ENCODE measurements at regions not wholly inside any gene's neighbourhood (a gene's known extent, or its start where the extent isn't known, plus 50 kb on each side); places are given as distances from the start of the nearest gene placed in this dataset.

DNA sequence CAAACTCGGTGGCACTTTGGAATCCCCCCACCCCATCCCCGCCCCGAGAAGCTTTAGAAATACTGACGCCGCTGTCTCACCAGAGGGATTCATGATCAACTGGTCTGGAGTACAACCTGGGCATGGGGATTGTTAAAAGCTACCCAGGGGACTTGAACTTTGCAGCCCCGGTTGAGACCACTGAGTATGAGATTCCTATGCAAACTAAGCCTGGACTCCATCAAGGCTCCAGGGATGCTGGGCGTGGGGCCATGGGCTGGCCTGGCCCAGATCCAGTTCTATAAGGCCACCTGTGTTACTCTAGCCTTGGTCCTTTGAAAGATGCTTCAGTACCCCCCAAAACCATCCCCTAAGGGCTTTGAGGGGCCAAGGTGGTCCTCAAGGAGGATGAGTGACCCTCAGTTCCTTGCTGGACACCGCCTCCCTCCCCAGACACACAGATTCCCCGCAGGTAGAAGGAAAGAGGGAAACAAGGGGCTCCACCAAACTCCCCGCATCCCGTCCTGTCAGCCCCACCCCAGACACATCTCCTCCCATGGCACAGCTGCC is 68.5 kb downstream of the MRPL36 start:
- TF ChIP-seq, protein P1, sequence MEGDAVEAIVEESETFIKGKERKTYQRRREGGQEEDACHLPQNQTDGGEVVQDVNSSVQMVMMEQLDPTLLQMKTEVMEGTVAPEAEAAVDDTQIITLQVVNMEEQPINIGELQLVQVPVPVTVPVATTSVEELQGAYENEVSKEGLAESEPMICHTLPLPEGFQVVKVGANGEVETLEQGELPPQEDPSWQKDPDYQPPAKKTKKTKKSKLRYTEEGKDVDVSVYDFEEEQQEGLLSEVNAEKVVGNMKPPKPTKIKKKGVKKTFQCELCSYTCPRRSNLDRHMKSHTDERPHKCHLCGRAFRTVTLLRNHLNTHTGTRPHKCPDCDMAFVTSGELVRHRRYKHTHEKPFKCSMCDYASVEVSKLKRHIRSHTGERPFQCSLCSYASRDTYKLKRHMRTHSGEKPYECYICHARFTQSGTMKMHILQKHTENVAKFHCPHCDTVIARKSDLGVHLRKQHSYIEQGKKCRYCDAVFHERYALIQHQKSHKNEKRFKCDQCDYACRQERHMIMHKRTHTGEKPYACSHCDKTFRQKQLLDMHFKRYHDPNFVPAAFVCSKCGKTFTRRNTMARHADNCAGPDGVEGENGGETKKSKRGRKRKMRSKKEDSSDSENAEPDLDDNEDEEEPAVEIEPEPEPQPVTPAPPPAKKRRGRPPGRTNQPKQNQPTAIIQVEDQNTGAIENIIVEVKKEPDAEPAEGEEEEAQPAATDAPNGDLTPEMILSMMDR (IDR thresholded peaks at IDR 0.05; ENCODE audit: borderline replicate concordance, control extremely low read depth, extremely low read depth, insufficient read depth, missing control alignments): no peak
- in situ Hi-C loops (cut with MboI; ENCODE audit: low sequenced_read_pairs, unreplicated experiment): loop anchor here (25.0 kb wide), 1 partner anchor 281 kb away; no protein-coding TSS in a partner anchor
- no peak for DNase-seq (ENCODE audit: low spot score)

DNA sequence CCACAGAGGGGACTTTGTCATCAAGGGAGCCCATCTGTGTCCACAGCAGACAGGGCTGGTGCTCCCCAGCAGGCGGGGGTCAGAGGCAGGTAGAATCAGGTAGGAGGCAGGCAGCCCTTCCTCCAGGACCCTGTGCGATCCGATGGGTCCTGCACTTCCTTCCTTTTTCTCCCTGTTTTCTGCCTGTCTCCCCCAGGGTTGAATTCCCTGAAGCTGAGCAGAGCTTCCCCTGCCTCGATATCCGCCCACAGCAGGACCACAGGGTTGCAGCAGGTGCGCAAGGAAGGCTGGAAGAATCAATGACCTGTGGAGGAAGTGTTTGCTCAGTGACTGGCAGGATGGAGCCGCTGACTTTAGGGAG is 69.2 kb downstream of the MRPL36 start:
- DNase-seq (ENCODE audit: low spot score): no peak
- in situ Hi-C loops (cut with MboI; ENCODE audit: low sequenced_read_pairs, unreplicated experiment): loop anchor here (25.0 kb wide), 1 partner anchor 282 kb away; no protein-coding TSS in a partner anchor
- TF ChIP-seq, protein P1 (IDR thresholded peaks at IDR 0.05; ENCODE audit: borderline replicate concordance, control extremely low read depth, extremely low read depth, insufficient read depth, missing control alignments): no peak

DNA sequence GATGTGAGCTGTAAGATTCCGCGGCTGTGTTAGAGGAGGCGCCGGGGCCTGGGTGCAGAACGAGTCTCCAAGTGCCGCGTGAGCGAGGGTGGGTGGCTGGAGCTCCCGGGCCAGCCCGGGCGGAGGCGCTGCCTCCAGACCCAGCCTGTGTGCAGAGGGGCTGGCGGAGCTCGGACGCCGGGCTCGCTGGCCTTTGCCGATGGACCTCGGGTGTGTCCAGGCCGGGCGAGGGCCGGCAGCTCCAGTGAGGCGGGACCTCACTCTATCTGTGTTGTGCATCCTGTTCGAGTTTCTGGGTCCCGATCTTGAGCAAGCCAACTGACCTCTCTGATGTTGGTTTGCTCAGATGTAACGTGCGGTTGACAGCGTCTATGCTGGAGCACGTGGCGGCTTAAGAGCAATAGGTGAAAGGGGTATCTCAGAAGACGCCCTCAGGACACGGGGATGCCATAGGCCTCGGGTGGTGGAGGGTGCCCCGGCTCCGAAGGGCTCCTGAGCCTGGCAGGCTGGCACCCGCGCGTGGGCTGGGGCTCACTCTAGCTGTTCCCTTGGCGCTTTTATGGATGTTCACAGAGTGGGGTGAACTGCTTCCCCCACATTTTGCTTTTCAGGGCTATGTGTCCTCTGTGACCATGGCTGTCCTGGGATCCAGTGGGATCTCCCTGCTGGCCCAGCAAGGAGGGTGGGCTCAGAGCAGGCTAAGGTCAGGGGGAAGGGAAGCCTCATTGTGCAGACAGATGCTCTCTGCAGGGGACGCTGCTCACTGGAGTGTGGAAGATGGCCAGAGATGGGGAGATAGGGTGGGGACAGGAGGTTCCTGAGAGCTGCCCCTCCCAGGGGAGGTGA is 69.8 kb downstream of the MRPL36 start:
- DNase-seq (ENCODE audit: low spot score): no peak
- in situ Hi-C loops (cut with MboI; ENCODE audit: low sequenced_read_pairs, unreplicated experiment): loop anchor here (25.0 kb wide), 1 partner anchor 282 kb away; no protein-coding TSS in a partner anchor
- TF ChIP-seq, protein P1 (IDR thresholded peaks at IDR 0.05; ENCODE audit: borderline replicate concordance, control extremely low read depth, extremely low read depth, insufficient read depth, missing control alignments): no peak

DNA sequence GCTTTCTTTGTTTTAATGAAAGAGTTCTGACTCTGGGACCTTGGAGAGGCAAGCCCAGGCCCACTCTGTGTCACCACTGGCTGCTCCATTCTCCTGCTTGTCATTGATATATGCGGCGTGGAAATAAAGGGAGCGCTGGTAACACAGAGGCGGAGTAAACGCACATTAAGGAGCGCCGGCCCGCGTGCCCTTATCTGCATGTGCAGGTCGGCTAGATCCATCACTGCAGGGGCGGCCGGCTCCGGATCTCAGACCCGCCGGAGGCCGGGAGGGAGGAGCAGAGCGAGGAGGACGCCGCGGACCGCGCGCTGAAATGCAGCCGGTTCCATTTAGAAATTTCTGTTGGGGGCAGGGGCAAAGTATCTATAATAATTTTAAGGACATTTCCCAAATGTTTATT is 70.8 kb downstream of the MRPL36 start:
- in situ Hi-C loops (cut with MboI; ENCODE audit: low sequenced_read_pairs, unreplicated experiment): loop anchor here (25.0 kb wide), 1 partner anchor 283 kb away; no protein-coding TSS in a partner anchor
- no peak for DNase-seq (ENCODE audit: low spot score)
- TF ChIP-seq, protein P1 (IDR thresholded peaks at IDR 0.05; ENCODE audit: borderline replicate concordance, control extremely low read depth, extremely low read depth, insufficient read depth, missing control alignments): no peak

DNA sequence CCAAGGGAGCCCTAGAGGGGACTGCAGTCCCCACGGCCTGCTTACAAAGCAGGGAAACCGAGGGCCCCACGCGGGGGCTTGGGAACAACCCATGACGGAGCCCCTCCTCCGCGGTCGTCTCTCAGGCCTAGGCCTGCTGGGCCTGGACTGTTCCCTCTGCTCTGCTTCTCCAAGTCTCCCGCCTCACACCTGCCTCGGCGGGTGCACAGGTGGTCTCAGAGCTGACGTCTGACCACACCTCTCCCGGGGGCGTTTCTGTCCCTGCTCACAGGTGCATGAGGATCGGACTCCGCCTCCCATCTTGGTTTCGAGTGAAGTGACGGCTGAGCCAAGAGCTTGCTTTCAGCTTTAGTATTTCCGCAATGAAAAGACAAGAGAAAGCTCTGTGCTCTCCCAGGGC is 72.1 kb downstream of the MRPL36 start:
- DNase-seq (ENCODE audit: low spot score): no peak
- in situ Hi-C loops (cut with MboI; ENCODE audit: low sequenced_read_pairs, unreplicated experiment): loop anchor here (25.0 kb wide), 1 partner anchor 285 kb away; no protein-coding TSS in a partner anchor
- TF ChIP-seq, protein P1 (IDR thresholded peaks at IDR 0.05; ENCODE audit: borderline replicate concordance, control extremely low read depth, extremely low read depth, insufficient read depth, missing control alignments): no peak

DNA sequence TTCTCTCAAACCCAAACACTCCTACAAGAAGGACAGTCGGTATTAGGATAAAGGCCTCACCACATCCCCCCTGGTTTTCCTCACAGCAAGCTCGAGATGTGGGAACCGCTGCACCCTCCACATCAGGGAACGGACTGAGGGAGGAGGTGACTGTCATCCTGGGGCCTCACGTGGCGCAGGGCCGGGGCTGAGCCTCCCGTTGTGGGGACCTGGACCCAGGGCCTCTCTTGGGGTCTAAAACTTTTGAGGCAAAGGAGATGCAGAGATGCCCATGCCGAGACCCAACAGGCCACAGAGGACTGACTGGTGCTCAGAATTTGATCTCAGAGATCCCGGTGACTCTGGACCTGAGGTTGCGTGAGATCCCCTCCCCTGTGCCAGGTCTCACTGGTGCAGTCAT is 72.7 kb downstream of the MRPL36 start:
- in situ Hi-C loops (cut with MboI; ENCODE audit: low sequenced_read_pairs, unreplicated experiment): loop anchor here (25.0 kb wide), 1 partner anchor 285 kb away; no protein-coding TSS in a partner anchor
- TF ChIP-seq, protein P1 (IDR thresholded peaks at IDR 0.05; ENCODE audit: borderline replicate concordance, control extremely low read depth, extremely low read depth, insufficient read depth, missing control alignments): no peak
- no peak for DNase-seq (ENCODE audit: low spot score)
